Calu3 (cell line): ENCODE measurements at regions not wholly inside any gene's neighbourhood (a gene's known extent, or its start where the extent isn't known, plus 50 kb on each side); places are given as distances from the start of the nearest gene placed in this dataset.

Experiments
- BruUV-seq: library from RNA; stranded (reverse); fragments of 400-500 nt; replicated peaks from 2 replicates; lab custom pipeline; 2021; lab: Mats Ljungman, UMichigan
- CTCF ChIA-PET: fragments of 300-600 bp; sonication (Branson Sonifier 250); formaldehyde crosslinking; loops from one replicate; lab custom pipeline; 2022; ENCODE audit warnings: antibody characterized with exemption; lab: Charles Lee
- DNase-seq: peaks from one replicate; pipeline ENCODE4 v3.0.0; 2022
- H3K27ac Mint-ChIP-seq: one replicate; pipeline ENCODE4 v1.8.0; 2022; ENCODE audit warnings: mixed read lengths; ENCODE audit not compliant: unreplicated experiment
- H3K27me3 Mint-ChIP-seq: one replicate; pipeline ENCODE4 v1.8.0; 2022; ENCODE audit warnings: mixed read lengths; ENCODE audit not compliant: unreplicated experiment
- H3K36me3 Mint-ChIP-seq: one replicate; pipeline ENCODE4 v1.8.0; 2022; ENCODE audit warnings: mild to moderate bottlenecking, moderate library complexity, mixed read lengths; ENCODE audit not compliant: insufficient read depth, unreplicated experiment
- H3K4me1 Mint-ChIP-seq: one replicate; pipeline ENCODE4 v1.8.0; 2022; ENCODE audit warnings: mild to moderate bottlenecking, low read depth, mixed read lengths; ENCODE audit not compliant: unreplicated experiment
- H3K4me3 Mint-ChIP-seq: one replicate; pipeline ENCODE4 v1.8.0; 2022; ENCODE audit warnings: mild to moderate bottlenecking, low read depth, moderate library complexity, mixed read lengths; ENCODE audit not compliant: unreplicated experiment
- H3K9me3 Mint-ChIP-seq: one replicate; pipeline ENCODE4 v1.8.0; 2022; ENCODE audit warnings: low read depth, mixed read lengths; ENCODE audit not compliant: unreplicated experiment
- intact Hi-C: fragments of 100-400 bp; cut with micrococcal nuclease; formaldehyde crosslinking; loops from one replicate; pipeline ENCODE4 v1.10.0; 2022; ENCODE audit not compliant: unreplicated experiment
- TF ChIP-seq, protein P1 (sequence below): fragments of 200-600 bp; IDR thresholded peaks from one replicate; pipeline ENCODE4 v1.8.0; 2022; ENCODE audit warnings: antibody characterized with exemption; ENCODE audit not compliant: unreplicated experiment

DNA sequence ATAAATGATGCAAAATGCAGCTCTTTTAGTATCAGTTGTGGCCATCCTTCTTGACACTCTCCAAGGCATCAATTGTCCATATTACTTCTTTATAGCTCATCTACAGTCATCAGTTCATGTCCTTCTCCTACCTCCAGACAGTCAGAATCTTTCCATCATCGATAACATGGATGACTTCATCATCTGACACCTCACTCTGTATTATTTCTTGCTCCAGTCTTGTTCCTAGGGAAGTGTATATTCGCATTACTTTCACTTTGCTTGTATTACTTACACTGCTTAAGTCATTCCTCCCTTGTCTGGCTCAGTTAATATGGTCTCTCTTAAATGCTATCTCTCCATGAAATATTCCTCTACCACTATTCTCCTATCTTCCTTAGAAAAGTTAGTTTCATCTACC is 999.1 kb upstream of the SLC10A2 start:
- Mint-ChIP-seq H3K36me3 (no peaks in the 10 kb centered on the region), H3K4me1 (no peaks in the 10 kb centered on the region), H3K9me3 (peaks cover 4% of the 10 kb centered on the region), H3K27ac (no peak overlapping the region), H3K27me3 (no peaks in the 10 kb centered on the region), H3K4me3 (no peak overlapping the region)
- BruUV-seq, result no TSS peak
- intact Hi-C loops, result no loop called here
- TF ChIP-seq, protein P1, sequence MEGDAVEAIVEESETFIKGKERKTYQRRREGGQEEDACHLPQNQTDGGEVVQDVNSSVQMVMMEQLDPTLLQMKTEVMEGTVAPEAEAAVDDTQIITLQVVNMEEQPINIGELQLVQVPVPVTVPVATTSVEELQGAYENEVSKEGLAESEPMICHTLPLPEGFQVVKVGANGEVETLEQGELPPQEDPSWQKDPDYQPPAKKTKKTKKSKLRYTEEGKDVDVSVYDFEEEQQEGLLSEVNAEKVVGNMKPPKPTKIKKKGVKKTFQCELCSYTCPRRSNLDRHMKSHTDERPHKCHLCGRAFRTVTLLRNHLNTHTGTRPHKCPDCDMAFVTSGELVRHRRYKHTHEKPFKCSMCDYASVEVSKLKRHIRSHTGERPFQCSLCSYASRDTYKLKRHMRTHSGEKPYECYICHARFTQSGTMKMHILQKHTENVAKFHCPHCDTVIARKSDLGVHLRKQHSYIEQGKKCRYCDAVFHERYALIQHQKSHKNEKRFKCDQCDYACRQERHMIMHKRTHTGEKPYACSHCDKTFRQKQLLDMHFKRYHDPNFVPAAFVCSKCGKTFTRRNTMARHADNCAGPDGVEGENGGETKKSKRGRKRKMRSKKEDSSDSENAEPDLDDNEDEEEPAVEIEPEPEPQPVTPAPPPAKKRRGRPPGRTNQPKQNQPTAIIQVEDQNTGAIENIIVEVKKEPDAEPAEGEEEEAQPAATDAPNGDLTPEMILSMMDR, result no peak
- CTCF ChIA-PET, result no interaction called here
- no peak for DNase-seq

DNA sequence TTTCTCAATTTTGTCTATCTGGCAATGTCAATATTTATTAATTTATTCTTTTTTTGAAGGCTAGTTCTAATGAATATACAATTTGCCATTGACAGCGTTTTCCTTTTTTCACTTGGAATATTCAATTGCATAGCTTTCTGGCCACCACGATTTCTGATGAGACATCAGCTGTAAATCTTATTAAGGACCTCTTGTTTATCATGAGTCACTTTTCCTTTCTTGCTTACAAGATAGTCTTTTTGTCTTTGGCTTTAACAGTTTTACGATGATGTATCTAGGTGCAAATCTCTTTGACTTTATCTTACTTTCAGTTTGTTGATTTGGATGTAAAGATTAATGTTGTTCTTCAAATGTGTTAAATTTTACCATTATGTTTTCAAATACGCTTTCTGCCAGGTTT is 991.6 kb upstream of the SLC10A2 start:
- TF ChIP-seq, protein P1, result no peak
- DNase-seq, result no peak
- no peaks in the 10 kb centered on the region for H3K27me3 Mint-ChIP-seq
- peaks cover 4% of the 10 kb centered on the region for H3K9me3 Mint-ChIP-seq
- CTCF ChIA-PET, result no interaction called here
- H3K4me1 Mint-ChIP-seq, result no peaks in the 10 kb centered on the region
- H3K4me3 Mint-ChIP-seq, result no peak overlapping the region
- BruUV-seq, result no TSS peak
- intact Hi-C loops, result no loop called here
- no peaks in the 10 kb centered on the region for H3K36me3 Mint-ChIP-seq
- H3K27ac Mint-ChIP-seq, result no peak overlapping the region

DNA sequence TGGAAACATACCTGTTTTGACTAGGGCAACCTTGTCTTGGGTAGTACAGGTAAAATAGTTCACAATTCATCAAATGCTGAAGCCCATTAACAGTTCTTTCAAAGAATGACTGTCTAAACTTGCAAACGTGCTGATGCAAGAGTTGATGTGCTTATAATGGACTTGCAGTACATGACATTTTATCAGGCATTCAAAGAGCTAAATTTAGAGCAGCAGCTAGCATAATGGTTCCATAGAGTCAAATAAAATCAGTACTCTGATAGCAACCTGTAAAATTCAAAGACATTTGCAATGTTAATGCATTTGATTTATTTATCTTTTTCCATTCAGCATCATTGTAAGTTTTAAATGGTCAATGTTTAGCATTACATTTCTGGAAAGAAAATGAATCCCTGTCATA is 979.7 kb upstream of the SLC10A2 start:
- intact Hi-C loops, result no loop called here
- H3K4me3 Mint-ChIP-seq, result no peak overlapping the region
- CTCF ChIA-PET, result no interaction called here
- no peaks in the 10 kb centered on the region for H3K36me3 Mint-ChIP-seq
- TF ChIP-seq, protein P1, result no peak
- H3K9me3 Mint-ChIP-seq, result peaks cover 2% of the 10 kb centered on the region
- H3K27ac Mint-ChIP-seq, result no peak overlapping the region
- DNase-seq, result no peak
- peaks cover 21% of the 10 kb centered on the region for H3K4me1 Mint-ChIP-seq
- no peaks in the 10 kb centered on the region for H3K27me3 Mint-ChIP-seq
- BruUV-seq, result no TSS peak

DNA sequence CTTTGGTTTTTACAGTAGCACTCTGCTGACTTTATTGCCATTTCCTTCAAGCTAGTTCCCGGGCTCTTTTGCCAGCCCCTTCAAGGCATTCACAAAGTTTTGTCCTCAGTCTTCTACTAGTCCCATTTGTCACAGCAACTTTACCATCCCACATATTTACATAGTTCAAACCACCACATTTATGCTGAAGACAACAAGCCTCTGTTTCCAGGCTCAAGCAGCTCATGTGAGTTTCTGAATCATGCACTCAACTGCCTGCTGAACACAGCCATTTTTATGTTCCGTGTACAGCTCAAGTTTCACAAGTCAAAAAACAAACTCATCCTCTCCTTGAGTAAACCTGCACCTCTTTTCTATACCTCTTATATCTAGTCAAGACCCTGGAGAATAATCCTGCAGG is 977.0 kb upstream of the SLC10A2 start:
- Mint-ChIP-seq H3K27me3 (no peaks in the 10 kb centered on the region), H3K36me3 (no peaks in the 10 kb centered on the region), H3K9me3 (peaks cover 2% of the 10 kb centered on the region), H3K4me3 (no peak overlapping the region), H3K4me1 (peaks cover 15% of the 10 kb centered on the region), H3K27ac (peak overlapping the region; percentile 4)
- intact Hi-C loops, result no loop called here
- TF ChIP-seq, protein P1, result no peak
- no TSS peak for BruUV-seq
- CTCF ChIA-PET, result no interaction called here
- no peak for DNase-seq

DNA sequence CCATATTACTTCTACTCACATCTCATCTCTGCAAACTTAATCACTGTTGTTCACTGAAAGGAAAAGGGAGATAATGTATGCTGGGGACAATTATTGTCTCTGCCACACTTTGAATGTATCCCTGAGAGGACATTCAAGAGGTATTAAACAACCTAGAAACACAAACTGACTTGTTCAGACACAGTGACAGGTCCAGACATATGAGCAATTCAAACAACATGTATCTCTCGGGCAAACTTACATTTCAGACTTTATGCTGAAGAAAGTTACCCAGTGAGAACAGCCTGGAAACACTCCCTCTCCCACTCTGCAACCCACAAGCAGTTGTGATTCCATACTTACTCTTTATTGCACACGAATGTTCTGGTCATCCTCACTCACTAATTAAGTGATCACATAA is 968.7 kb upstream of the SLC10A2 start:
- Mint-ChIP-seq H3K4me3 (no peak overlapping the region), H3K27me3 (no peaks in the 10 kb centered on the region), H3K27ac (no peak overlapping the region), H3K9me3 (no peaks in the 10 kb centered on the region), H3K4me1 (no peaks in the 10 kb centered on the region), H3K36me3 (no peaks in the 10 kb centered on the region)
- intact Hi-C loops, result no loop called here
- CTCF ChIA-PET, result no interaction called here
- TF ChIP-seq, protein P1, result no peak
- DNase-seq, result no peak
- no TSS peak for BruUV-seq
